ENCODE measurements at regions not wholly inside any gene's neighbourhood (a gene's known extent, or its start where the extent isn't known, plus 50 kb on each side); places are given as distances from the start of the nearest gene placed in this dataset.

GRCh38 chr5:127192150-127192549 lies 98.4 kb upstream of the MEGF10 start:
- no TSS peak for BruUV-seq (replicated peaks)
- intact Hi-C loops (cut with micrococcal nuclease): no loop called here
- CTCF ChIA-PET (ENCODE audit: low intra/inter-chr PET ratio): no interaction called here
- peak; percentile 75 for TF ChIP-seq MAFG (tag; conservative IDR thresholded peaks at IDR 0.05)
- no peak for TF ChIP-seq ZNF695 (CRISPR knock-in tag; IDR thresholded peaks at IDR 0.05)
- TF ChIP-seq MAFK (IDR thresholded peaks at IDR 0.05; ENCODE audit: low read length): peak; percentile 87
- no peak for TF ChIP-seq ZNF408 (CRISPR knock-in tag; IDR thresholded peaks at IDR 0.05; ENCODE audit: low read depth)
- TF ChIP-seq NR2F6 (CRISPR knock-in tag; IDR thresholded peaks at IDR 0.05): no peak
- TF ChIP-seq, protein P1, sequence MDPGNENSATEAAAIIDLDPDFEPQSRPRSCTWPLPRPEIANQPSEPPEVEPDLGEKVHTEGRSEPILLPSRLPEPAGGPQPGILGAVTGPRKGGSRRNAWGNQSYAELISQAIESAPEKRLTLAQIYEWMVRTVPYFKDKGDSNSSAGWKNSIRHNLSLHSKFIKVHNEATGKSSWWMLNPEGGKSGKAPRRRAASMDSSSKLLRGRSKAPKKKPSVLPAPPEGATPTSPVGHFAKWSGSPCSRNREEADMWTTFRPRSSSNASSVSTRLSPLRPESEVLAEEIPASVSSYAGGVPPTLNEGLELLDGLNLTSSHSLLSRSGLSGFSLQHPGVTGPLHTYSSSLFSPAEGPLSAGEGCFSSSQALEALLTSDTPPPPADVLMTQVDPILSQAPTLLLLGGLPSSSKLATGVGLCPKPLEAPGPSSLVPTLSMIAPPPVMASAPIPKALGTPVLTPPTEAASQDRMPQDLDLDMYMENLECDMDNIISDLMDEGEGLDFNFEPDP (CRISPR knock-in tag; IDR thresholded peaks at IDR 0.05): no peak
- no peak for TF ChIP-seq NCOA4 (IDR thresholded peaks at IDR 0.05; ENCODE audit: partially characterized antibody)
- TF ChIP-seq E2F1 (CRISPR knock-in tag; IDR thresholded peaks at IDR 0.05): no peak
- TF ChIP-seq C11orf30 (IDR thresholded peaks at IDR 0.05; ENCODE audit: low read depth): peak; percentile 72
- TF ChIP-seq RBM22 (IDR thresholded peaks at IDR 0.05; ENCODE audit: low read depth, low read length, poor library complexity, severe bottlenecking): no peak
- TF ChIP-seq, protein P2, sequence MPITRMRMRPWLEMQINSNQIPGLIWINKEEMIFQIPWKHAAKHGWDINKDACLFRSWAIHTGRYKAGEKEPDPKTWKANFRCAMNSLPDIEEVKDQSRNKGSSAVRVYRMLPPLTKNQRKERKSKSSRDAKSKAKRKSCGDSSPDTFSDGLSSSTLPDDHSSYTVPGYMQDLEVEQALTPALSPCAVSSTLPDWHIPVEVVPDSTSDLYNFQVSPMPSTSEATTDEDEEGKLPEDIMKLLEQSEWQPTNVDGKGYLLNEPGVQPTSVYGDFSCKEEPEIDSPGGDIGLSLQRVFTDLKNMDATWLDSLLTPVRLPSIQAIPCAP (CRISPR knock-in tag; IDR thresholded peaks at IDR 0.05; ENCODE audit: borderline replicate concordance): no peak
- TF ChIP-seq COPS2 (conservative IDR thresholded peaks at IDR 0.05): no peak
- peak; percentile 85 for TF ChIP-seq MAFF (IDR thresholded peaks at IDR 0.05; ENCODE audit: low read length)
- TF ChIP-seq, protein P3, sequence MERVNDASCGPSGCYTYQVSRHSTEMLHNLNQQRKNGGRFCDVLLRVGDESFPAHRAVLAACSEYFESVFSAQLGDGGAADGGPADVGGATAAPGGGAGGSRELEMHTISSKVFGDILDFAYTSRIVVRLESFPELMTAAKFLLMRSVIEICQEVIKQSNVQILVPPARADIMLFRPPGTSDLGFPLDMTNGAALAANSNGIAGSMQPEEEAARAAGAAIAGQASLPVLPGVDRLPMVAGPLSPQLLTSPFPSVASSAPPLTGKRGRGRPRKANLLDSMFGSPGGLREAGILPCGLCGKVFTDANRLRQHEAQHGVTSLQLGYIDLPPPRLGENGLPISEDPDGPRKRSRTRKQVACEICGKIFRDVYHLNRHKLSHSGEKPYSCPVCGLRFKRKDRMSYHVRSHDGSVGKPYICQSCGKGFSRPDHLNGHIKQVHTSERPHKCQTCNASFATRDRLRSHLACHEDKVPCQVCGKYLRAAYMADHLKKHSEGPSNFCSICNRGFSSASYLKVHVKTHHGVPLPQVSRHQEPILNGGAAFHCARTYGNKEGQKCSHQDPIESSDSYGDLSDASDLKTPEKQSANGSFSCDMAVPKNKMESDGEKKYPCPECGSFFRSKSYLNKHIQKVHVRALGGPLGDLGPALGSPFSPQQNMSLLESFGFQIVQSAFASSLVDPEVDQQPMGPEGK (CRISPR knock-in tag; IDR thresholded peaks at IDR 0.05; ENCODE audit: borderline replicate concordance): no peak
- TF ChIP-seq SLC30A9 (CRISPR knock-in tag; IDR thresholded peaks at IDR 0.05): no peak
- TF ChIP-seq ZNF583 (CRISPR knock-in tag; IDR thresholded peaks at IDR 0.05): no peak
- no peak for TF ChIP-seq HNRNPUL1 (IDR thresholded peaks at IDR 0.05; ENCODE audit: low read length)
- TF ChIP-seq ARID3B (CRISPR knock-in tag; IDR thresholded peaks at IDR 0.05; ENCODE audit: borderline replicate concordance): no peak
- TF ChIP-seq XRCC3 (IDR thresholded peaks at IDR 0.05): no peak

More at GRCh38 chr5:127192150-127192549, 98.4 kb upstream of the MEGF10 start:
- Histone ChIP-seq H3K4me1 (replicated peaks in 1 of 2; ENCODE audit: control insufficient read depth in 2 of 2, insufficient read depth in 2 of 2, low read length in 2 of 2) (no peaks in the 10 kb centered on the region), H3K9me3 (replicated peaks; ENCODE audit: control insufficient read depth, insufficient read depth, low read depth, low read length) (no peaks in the 10 kb centered on the region), H3K27ac (ENCODE audit: extremely low read depth, low read depth, low read length) (no peak overlapping the region), H3K9ac (ENCODE audit: insufficient read depth in 1 of 2, low read depth in 2 of 2, low read length in 2 of 2) (no peak overlapping the region), H4K20me1 (replicated peaks; ENCODE audit: control insufficient read depth, insufficient read depth, low read length) (no peaks in the 10 kb centered on the region), H3K9me1 (ENCODE audit: control insufficient read depth, insufficient read depth, low read length) (no peaks in the 10 kb centered on the region), H3K4me2 (ENCODE audit: insufficient read depth, low read length) (no peak overlapping the region), H2AFZ (ENCODE audit: low read depth, low read length) (no peak overlapping the region), H3K4me3 (no peak overlapping the region), H3K27me3 (ENCODE audit: control insufficient read depth in 2 of 2, insufficient read depth in 2 of 2, low read length in 2 of 2) (no peaks in the 10 kb centered on the region; a peak in 1 of 5 replicates), H3K79me2 (ENCODE audit: control insufficient read depth, insufficient read depth, low read length) (no peaks in the 10 kb centered on the region), H3K36me3 (ENCODE audit: control insufficient read depth, insufficient read depth, low read length) (no peaks in the 10 kb centered on the region)
- no peak for FAIRE-seq
- WGBS (ENCODE audit: insufficient coverage, low coverage, missing lambda C conversion rate): 7% methylated on average over 3 of the region's 3 CpGs
- in situ Hi-C loops (cut with MboI): no loop called here
- POLR2A ChIA-PET: no interaction called here
- DNase-seq (ENCODE audit: extremely low read depth in 1 of 4, low spot score in 3 of 4): no peak
- no peak for ATAC-seq
